Caco-2 (cell line): ENCODE measurements at regions not wholly inside any gene's neighbourhood (a gene's known extent, or its start where the extent isn't known, plus 50 kb on each side); places are given as distances from the start of the nearest gene placed in this dataset.

Experiments used
- BruUV-seq: library from RNA; stranded (reverse); fragments of 400-500 nt; replicated peaks from 2 replicates; lab custom pipeline; 2021; lab: Mats Ljungman, UMichigan
- CTCF ChIA-PET: fragments of 300-600 bp; sonication (Branson Sonifier 250); formaldehyde crosslinking; loops from one replicate; lab custom pipeline; 2022; ENCODE audit warnings: antibody characterized with exemption; lab: Charles Lee
- POLR2A ChIA-PET: fragments of 300-600 bp; sonication (Branson Sonifier 250); formaldehyde crosslinking; loops from one replicate; lab custom pipeline; 2022; ENCODE audit warnings: antibody characterized with exemption; lab: Charles Lee
- DNase-seq, 2 experiments: peaks; one replicate each; pipeline versions ENCODE4 v3.0.0 to v3.0.0-alpha.2; 2020 to 2022
- H3K27me3 ChIP-seq: replicated peaks from 2 replicates; pipeline ENCODE4 v1.6.0; 2011; ENCODE audit warnings: low read length; ENCODE audit not compliant: control insufficient read depth, insufficient read depth
- H3K36me3 ChIP-seq: 2 replicates; pipeline ENCODE4 v1.5.1; 2011; ENCODE audit warnings: low read length; ENCODE audit not compliant: control insufficient read depth, insufficient read depth
- H3K4me1 ChIP-seq: fragments of 250-450 bp; sonication (Bioruptor Pico); 2 replicates; pipeline ENCODE4 v1.5.1; 2020; ENCODE audit warnings: mild to moderate bottlenecking
- H3K4me3 ChIP-seq: 2 replicates; pipeline ENCODE4 v1.5.1; 2011; ENCODE audit warnings: low read depth, mild to moderate bottlenecking, control low read depth, low read length
- H3K9me3 ChIP-seq: fragments of 250-450 bp; sonication (Bioruptor Pico); 2 replicates; pipeline ENCODE4 v1.5.1; 2020; ENCODE audit warnings: mild to moderate bottlenecking, moderate library complexity
- H3K27ac Mint-ChIP-seq: one replicate; pipeline ENCODE4 v1.8.0; 2022; ENCODE audit warnings: mixed read lengths; ENCODE audit not compliant: unreplicated experiment
- H3K27me3 Mint-ChIP-seq: one replicate; pipeline ENCODE4 v1.8.0; 2022; ENCODE audit warnings: mixed read lengths; ENCODE audit not compliant: insufficient read depth, unreplicated experiment
- H3K36me3 Mint-ChIP-seq: one replicate; pipeline ENCODE4 v1.8.0; 2022; ENCODE audit warnings: mild to moderate bottlenecking, mixed read lengths; ENCODE audit not compliant: insufficient read depth, unreplicated experiment
- H3K4me1 Mint-ChIP-seq: one replicate; pipeline ENCODE4 v1.8.0; 2022; ENCODE audit warnings: low read depth, mixed read lengths; ENCODE audit not compliant: unreplicated experiment
- H3K4me3 Mint-ChIP-seq: one replicate; pipeline ENCODE4 v1.8.0; 2022; ENCODE audit warnings: mild to moderate bottlenecking, moderate library complexity, mixed read lengths; ENCODE audit not compliant: unreplicated experiment
- H3K9me3 Mint-ChIP-seq: one replicate; pipeline ENCODE4 v1.8.0; 2022; ENCODE audit warnings: mixed read lengths; ENCODE audit not compliant: unreplicated experiment
- CTCF ChIP-seq, 2 experiments: fragments of 200-600 bp in 1 of 2; IDR thresholded peaks; 1 replicate in 1 of 2; 2 replicates in 1 of 2; pipeline versions ENCODE4 v1.5.1 to v1.8.0; 2011 to 2022; ENCODE audit warnings: antibody characterized with exemption in 1 of 2, control low read depth in 1 of 2, inconsistent platforms in 1 of 2, low read depth in 1 of 2, low read length in 1 of 2, mild to moderate bottlenecking in 1 of 2, moderate library complexity in 1 of 2; ENCODE audit not compliant: insufficient read depth in 1 of 2, severe bottlenecking in 1 of 2, unreplicated experiment in 1 of 2
- intact Hi-C: fragments of 100-400 bp; cut with micrococcal nuclease; formaldehyde crosslinking; loops from one replicate; pipeline ENCODE4 v1.10.0; 2022; ENCODE audit not compliant: unreplicated experiment

GRCh38 chr14:96730386-96730785 lies 66.8 kb upstream of the VRK1 start:
- POLR2A ChIA-PET: no interaction called here

DNA sequence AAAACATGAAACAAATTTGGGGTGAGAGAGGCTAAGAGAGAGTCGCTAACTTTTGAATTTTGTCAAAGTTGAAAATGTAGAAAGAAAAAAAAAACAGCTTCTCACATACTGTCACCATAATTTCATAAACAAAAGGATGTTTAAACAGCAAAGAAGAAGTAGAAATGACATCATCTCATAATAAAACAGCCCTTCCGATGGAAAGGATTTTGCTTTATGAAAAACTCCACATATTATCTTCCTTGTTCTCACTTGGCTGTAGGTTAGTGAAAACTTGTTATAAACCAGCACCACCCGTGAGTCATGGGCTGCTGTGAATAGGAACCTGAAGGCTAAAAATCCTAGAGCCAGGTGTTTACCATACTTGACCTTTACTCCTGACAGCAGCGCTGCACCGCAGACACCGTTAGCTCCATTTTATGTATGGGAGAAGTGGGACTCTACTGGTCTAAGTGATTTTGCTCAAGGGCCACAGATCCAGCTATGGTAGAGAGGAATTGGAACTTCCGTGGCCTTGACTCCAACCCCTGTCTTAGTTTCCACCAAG lies 63.0 kb upstream of the VRK1 start:
- CTCF ChIA-PET: no interaction called here
- Histone ChIP-seq H3K4me1 (no peaks in the 10 kb centered on the region), H3K9me3 (no peaks in the 10 kb centered on the region), H3K4me3 (no peak overlapping the region), H3K27me3 (peaks cover 1% of the 10 kb centered on the region), H3K36me3 (no peaks in the 10 kb centered on the region)
- Mint-ChIP-seq H3K4me3 (no peak overlapping the region), H3K27ac (no peak overlapping the region), H3K27me3 (peaks cover 29% of the 10 kb centered on the region), H3K9me3 (no peaks in the 10 kb centered on the region), H3K36me3 (no peaks in the 10 kb centered on the region), H3K4me1 (no peaks in the 10 kb centered on the region)
- no peak for TF ChIP-seq CTCF (IDR thresholded peaks at IDR 0.05; ENCODE audit: insufficient read depth in 1 of 2, low read depth in 1 of 2, low read length in 1 of 2, severe bottlenecking in 1 of 2, unreplicated experiment in 1 of 2)
- POLR2A ChIA-PET: interaction anchor here (0.7 kb wide), 1 partner anchor 436 kb away, joined by 3 read pairs; no protein-coding TSS in a partner anchor
- intact Hi-C loops: no loop called here
- BruUV-seq: no TSS peak
- DNase-seq: no peak

More at GRCh38 chr14:96730386-96730785, 66.8 kb upstream of the VRK1 start:
- Histone ChIP-seq H3K4me3 (no peak overlapping the region), H3K36me3 (no peaks in the 10 kb centered on the region), H3K4me1 (no peaks in the 10 kb centered on the region), H3K9me3 (no peaks in the 10 kb centered on the region), H3K27me3 (peaks cover 2% of the 10 kb centered on the region)
- intact Hi-C loops: no loop called here
- Mint-ChIP-seq H3K27ac (no peak overlapping the region), H3K27me3 (peaks cover 27% of the 10 kb centered on the region), H3K36me3 (peaks cover 4% of the 10 kb centered on the region), H3K9me3 (no peaks in the 10 kb centered on the region), H3K4me1 (no peaks in the 10 kb centered on the region), H3K4me3 (no peak overlapping the region)
- BruUV-seq: no TSS peak
- DNase-seq: no peak
- CTCF ChIA-PET: no interaction called here
- no peak for TF ChIP-seq CTCF (IDR thresholded peaks at IDR 0.05; ENCODE audit: insufficient read depth in 1 of 2, low read depth in 1 of 2, low read length in 1 of 2, severe bottlenecking in 1 of 2, unreplicated experiment in 1 of 2)

DNA sequence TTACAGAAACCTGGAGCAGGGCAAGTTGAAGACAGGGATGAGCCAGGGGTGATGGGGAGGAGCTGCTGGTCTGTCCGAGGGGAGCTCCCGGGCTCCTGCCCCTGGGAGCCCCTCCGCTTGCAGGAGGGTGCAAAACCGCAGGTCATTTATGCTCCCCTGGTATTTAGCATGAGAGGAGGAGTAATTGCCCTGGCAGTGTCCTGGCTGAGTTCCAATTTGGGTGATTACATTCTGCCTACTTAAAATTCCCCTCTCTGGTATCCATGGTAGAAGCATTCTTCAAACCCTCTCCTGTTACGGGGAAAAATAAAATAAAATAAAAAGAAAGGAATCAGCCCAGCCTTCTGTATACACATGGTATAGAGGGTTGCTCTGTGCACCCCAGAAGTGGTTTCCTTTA lies 61.7 kb upstream of the VRK1 start:
- Mint-ChIP-seq H3K9me3 (no peaks in the 10 kb centered on the region), H3K27ac (no peak overlapping the region), H3K27me3 (peaks cover 32% of the 10 kb centered on the region), H3K4me1 (no peaks in the 10 kb centered on the region), H3K4me3 (no peak overlapping the region), H3K36me3 (no peaks in the 10 kb centered on the region)
- Histone ChIP-seq H3K27me3 (peaks cover 1% of the 10 kb centered on the region), H3K9me3 (no peaks in the 10 kb centered on the region), H3K4me1 (no peaks in the 10 kb centered on the region), H3K36me3 (no peaks in the 10 kb centered on the region), H3K4me3 (no peak overlapping the region)
- ChIA-PET CTCF (no interaction called here), POLR2A (no interaction called here)
- no peak for TF ChIP-seq CTCF (IDR thresholded peaks at IDR 0.05; ENCODE audit: insufficient read depth in 1 of 2, low read depth in 1 of 2, low read length in 1 of 2, severe bottlenecking in 1 of 2, unreplicated experiment in 1 of 2)
- BruUV-seq: no TSS peak
- no peak for DNase-seq
- intact Hi-C loops: no loop called here
